Endothelial cell of umbilical vein (primary cell): ENCODE measurements at regions not wholly inside any gene's neighbourhood (a gene's known extent, or its start where the extent isn't known, plus 50 kb on each side); places are given as distances from the start of the nearest gene placed in this dataset.

Experiments
- JUN ChIP-seq: IDR thresholded peaks from 2 replicates; pipeline ENCODE4 v1.6.1; 2011; ENCODE audit warnings: borderline replicate concordance, low read depth; ENCODE audit not compliant: insufficient read length, insufficient read depth
- TF ChIP-seq, protein P1 (sequence below): IDR thresholded peaks from 2 replicates; pipeline ENCODE4 v1.6.1; 2011; ENCODE audit not compliant: insufficient read depth, insufficient read length

DNA sequence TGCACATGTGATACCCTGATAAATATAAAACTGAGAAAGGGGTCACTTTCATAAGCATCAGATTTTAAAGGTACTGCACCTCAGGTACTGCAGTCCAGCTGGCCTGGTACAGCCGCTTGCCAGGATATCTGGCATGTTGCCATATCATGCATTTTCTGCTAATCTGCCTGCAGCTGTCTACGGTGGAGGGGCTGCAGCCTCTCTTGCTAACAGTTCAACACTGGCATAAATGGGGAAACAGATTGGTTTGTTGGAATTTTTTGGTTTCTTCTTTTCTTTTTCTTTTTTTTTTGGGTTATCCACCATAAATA is 71.5 kb downstream of the MIS18A start:
- no peak for TF ChIP-seq JUN
- TF ChIP-seq, protein P1, sequence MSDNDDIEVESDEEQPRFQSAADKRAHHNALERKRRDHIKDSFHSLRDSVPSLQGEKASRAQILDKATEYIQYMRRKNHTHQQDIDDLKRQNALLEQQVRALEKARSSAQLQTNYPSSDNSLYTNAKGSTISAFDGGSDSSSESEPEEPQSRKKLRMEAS: no peak
